ENCODE measurements at regions not wholly inside any gene's neighbourhood (a gene's known extent, or its start where the extent isn't known, plus 50 kb on each side); places are given as distances from the start of the nearest gene placed in this dataset.

- Mint-ChIP-seq H3K4me1 (ENCODE audit: low read depth) (no peaks in the 10 kb centered on the region), H3K27me3 (peaks cover 9% of the 10 kb centered on the region), H3K4me3 (no peak overlapping the region), H3K9me3 (peaks cover 16% of the 10 kb centered on the region), H3K27ac (no peak overlapping the region), H3K36me3 (ENCODE audit: low read depth) (no peaks in the 10 kb centered on the region)
- no peak for DNase-seq
These were observed 124.4 kb upstream of the MAP1B start for GRCh38 chr5:71982717-71983395.

- Mint-ChIP-seq H3K4me1 (ENCODE audit: low read depth) (no peaks in the 10 kb centered on the region), H3K36me3 (ENCODE audit: low read depth) (no peaks in the 10 kb centered on the region), H3K4me3 (no peak overlapping the region), H3K27ac (no peak overlapping the region), H3K27me3 (peaks cover 14% of the 10 kb centered on the region), H3K9me3 (peaks cover 16% of the 10 kb centered on the region)
- DNase-seq, result no peak
These were observed 121.2 kb upstream of the MAP1B start for GRCh38 chr5:71986101-71986500.

GRCh38 chr5:71988808-71989207, 118.5 kb upstream of the MAP1B start:
- Mint-ChIP-seq H3K9me3 (no peaks in the 10 kb centered on the region), H3K27ac (no peak overlapping the region), H3K36me3 (ENCODE audit: low read depth) (no peaks in the 10 kb centered on the region), H3K27me3 (peaks cover 13% of the 10 kb centered on the region), H3K4me1 (ENCODE audit: low read depth) (no peaks in the 10 kb centered on the region), H3K4me3 (no peak overlapping the region)
- DNase-seq, result no peak

- Mint-ChIP-seq H3K9me3 (no peaks in the 10 kb centered on the region), H3K4me3 (no peak overlapping the region), H3K36me3 (ENCODE audit: low read depth) (no peaks in the 10 kb centered on the region), H3K27me3 (peaks cover 4% of the 10 kb centered on the region), H3K27ac (no peak overlapping the region), H3K4me1 (ENCODE audit: low read depth) (no peaks in the 10 kb centered on the region)
- no peak for DNase-seq
These were observed 113.7 kb upstream of the MAP1B start for GRCh38 chr5:71993600-71993999.

GRCh38 chr5:71996789-71997188, 110.5 kb upstream of the MAP1B start:
- H3K4me1 Mint-ChIP-seq (ENCODE audit: low read depth), result no peaks in the 10 kb centered on the region
- H3K36me3 Mint-ChIP-seq (ENCODE audit: low read depth), result no peaks in the 10 kb centered on the region
- DNase-seq, result no peak
- peaks cover 6% of the 10 kb centered on the region for H3K27me3 Mint-ChIP-seq
- H3K9me3 Mint-ChIP-seq, result no peaks in the 10 kb centered on the region
- no peak overlapping the region for H3K4me3 Mint-ChIP-seq
- no peak overlapping the region for H3K27ac Mint-ChIP-seq

- DNase-seq, result no peak
- Mint-ChIP-seq H3K4me1 (ENCODE audit: low read depth) (no peaks in the 10 kb centered on the region), H3K27me3 (peaks cover 9% of the 10 kb centered on the region), H3K36me3 (ENCODE audit: low read depth) (no peaks in the 10 kb centered on the region), H3K4me3 (no peak overlapping the region), H3K9me3 (no peaks in the 10 kb centered on the region), H3K27ac (no peak overlapping the region)
These were observed 108.5 kb upstream of the MAP1B start for GRCh38 chr5:71998746-71999145.

- H3K36me3 Mint-ChIP-seq (ENCODE audit: low read depth), result no peaks in the 10 kb centered on the region
- peaks cover 18% of the 10 kb centered on the region for H3K27me3 Mint-ChIP-seq
- H3K4me1 Mint-ChIP-seq (ENCODE audit: low read depth), result no peaks in the 10 kb centered on the region
- H3K27ac Mint-ChIP-seq, result no peak overlapping the region
- DNase-seq, result no peak
- no peaks in the 10 kb centered on the region for H3K9me3 Mint-ChIP-seq
- no peak overlapping the region for H3K4me3 Mint-ChIP-seq
These were observed 106.6 kb upstream of the MAP1B start for GRCh38 chr5:72000707-72001106.

- no peak overlapping the region for H3K4me3 Mint-ChIP-seq
- H3K9me3 Mint-ChIP-seq, result no peaks in the 10 kb centered on the region
- no peak overlapping the region for H3K27ac Mint-ChIP-seq
- H3K27me3 Mint-ChIP-seq, result peaks cover 24% of the 10 kb centered on the region
- H3K36me3 Mint-ChIP-seq (ENCODE audit: low read depth), result no peaks in the 10 kb centered on the region
- no peak for DNase-seq
- no peaks in the 10 kb centered on the region for H3K4me1 Mint-ChIP-seq (ENCODE audit: low read depth)
These were observed 101.6 kb upstream of the MAP1B start for GRCh38 chr5:72005671-72006070.

- H3K36me3 Mint-ChIP-seq (ENCODE audit: low read depth), result no peaks in the 10 kb centered on the region
- DNase-seq, result no peak
- no peak overlapping the region for H3K27ac Mint-ChIP-seq
- H3K27me3 Mint-ChIP-seq, result peaks cover 28% of the 10 kb centered on the region
- H3K4me1 Mint-ChIP-seq (ENCODE audit: low read depth), result no peaks in the 10 kb centered on the region
- H3K9me3 Mint-ChIP-seq, result no peaks in the 10 kb centered on the region
- no peak overlapping the region for H3K4me3 Mint-ChIP-seq
These were observed 100.9 kb upstream of the MAP1B start for GRCh38 chr5:72006361-72006760.

GRCh38 chr5:72007336-72008111, 99.8 kb upstream of the MAP1B start:
- DNase-seq, result no peak
- Mint-ChIP-seq H3K9me3 (no peaks in the 10 kb centered on the region), H3K36me3 (ENCODE audit: low read depth) (no peaks in the 10 kb centered on the region), H3K27ac (no peak overlapping the region), H3K27me3 (peaks cover 29% of the 10 kb centered on the region), H3K4me1 (ENCODE audit: low read depth) (no peaks in the 10 kb centered on the region), H3K4me3 (no peak overlapping the region)

GRCh38 chr5:72009280-72009679, 98.0 kb upstream of the MAP1B start:
- Mint-ChIP-seq H3K27me3 (peaks cover 31% of the 10 kb centered on the region), H3K27ac (no peak overlapping the region), H3K4me1 (ENCODE audit: low read depth) (no peaks in the 10 kb centered on the region), H3K36me3 (ENCODE audit: low read depth) (no peaks in the 10 kb centered on the region), H3K4me3 (no peak overlapping the region), H3K9me3 (no peaks in the 10 kb centered on the region)
- DNase-seq, result no peak

- Mint-ChIP-seq H3K27me3 (peaks cover 22% of the 10 kb centered on the region), H3K9me3 (no peaks in the 10 kb centered on the region), H3K27ac (no peak overlapping the region), H3K4me1 (ENCODE audit: low read depth) (peaks cover 2% of the 10 kb centered on the region), H3K36me3 (ENCODE audit: low read depth) (no peaks in the 10 kb centered on the region), H3K4me3 (no peak overlapping the region)
- no peak for DNase-seq
These were observed 96.8 kb upstream of the MAP1B start for GRCh38 chr5:72010430-72010829.

- peaks cover 26% of the 10 kb centered on the region for H3K27me3 Mint-ChIP-seq
- DNase-seq, result no peak
- no peak overlapping the region for H3K4me3 Mint-ChIP-seq
- H3K4me1 Mint-ChIP-seq (ENCODE audit: low read depth), result peaks cover 2% of the 10 kb centered on the region
- H3K9me3 Mint-ChIP-seq, result no peaks in the 10 kb centered on the region
- no peaks in the 10 kb centered on the region for H3K36me3 Mint-ChIP-seq (ENCODE audit: low read depth)
- H3K27ac Mint-ChIP-seq, result no peak overlapping the region
These were observed 94.4 kb upstream of the MAP1B start for GRCh38 chr5:72012906-72013305.

GRCh38 chr5:72013766-72014624, 93.3 kb upstream of the MAP1B start:
- peaks cover 35% of the 10 kb centered on the region for H3K27me3 Mint-ChIP-seq
- H3K9me3 Mint-ChIP-seq, result no peaks in the 10 kb centered on the region
- peaks cover 2% of the 10 kb centered on the region for H3K4me1 Mint-ChIP-seq (ENCODE audit: low read depth)
- no peak overlapping the region for H3K27ac Mint-ChIP-seq
- no peaks in the 10 kb centered on the region for H3K36me3 Mint-ChIP-seq (ENCODE audit: low read depth)
- DNase-seq, result no peak
- no peak overlapping the region for H3K4me3 Mint-ChIP-seq

Data from activated T-cell treated with anti-CD3 and anti-CD28 coated beads, Interleukin-2, amount 50 U/mL, for 24 hours (primary cell).